Mesenchymal stem cell (in vitro differentiated cells and primary cell): ENCODE measurements at regions not wholly inside any gene's neighbourhood (a gene's known extent, or its start where the extent isn't known, plus 50 kb on each side); places are given as distances from the start of the nearest gene placed in this dataset.

Experiments used
- DNase-seq: peaks from one replicate; pipeline ENCODE4 v3.0.0-alpha.2; 2013
- H2AFZ ChIP-seq: one replicate; pipeline ENCODE4 v1.6.1; 2013; ENCODE audit warnings: low read depth, mild to moderate bottlenecking, control low read depth, inconsistent platforms, low read length, moderate library complexity
- H2AK5ac ChIP-seq: 2 replicates; pipeline ENCODE4 v1.6.1; 2013; ENCODE audit warnings: low read length, moderate library complexity, mild to moderate bottlenecking, inconsistent platforms; ENCODE audit not compliant: severe bottlenecking
- H2BK120ac ChIP-seq: one replicate; pipeline ENCODE4 v1.6.1; 2013; ENCODE audit warnings: low read depth, mild to moderate bottlenecking, inconsistent platforms, low read length, moderate library complexity
- H2BK12ac ChIP-seq, 2 experiments: one replicate each; pipeline ENCODE4 v1.6.1; 2013; ENCODE audit warnings: inconsistent platforms in 2 of 2, low read length in 2 of 2, mild to moderate bottlenecking in 2 of 2, moderate library complexity in 2 of 2, control low read depth in 1 of 2
- H2BK15ac ChIP-seq: one replicate; pipeline ENCODE4 v1.6.1; 2013; ENCODE audit warnings: mild to moderate bottlenecking, low read depth, inconsistent platforms; ENCODE audit not compliant: poor library complexity, severe bottlenecking
- H2BK5ac ChIP-seq: 2 replicates; pipeline ENCODE4 v1.6.1; 2013; ENCODE audit warnings: low read depth, mild to moderate bottlenecking, low read length, control low read depth, inconsistent platforms; ENCODE audit not compliant: poor library complexity, severe bottlenecking
- H3K14ac ChIP-seq, 2 experiments: one replicate each; pipeline ENCODE4 v1.6.1; 2013; ENCODE audit warnings: inconsistent platforms in 2 of 2, low read length in 2 of 2, control low read depth in 1 of 2, mild to moderate bottlenecking in 1 of 2, moderate library complexity in 1 of 2
- H3K18ac ChIP-seq, 2 experiments: one replicate each; pipeline ENCODE4 v1.6.1; 2013; ENCODE audit warnings: inconsistent platforms in 2 of 2, low read length in 2 of 2, control low read depth in 1 of 2, low read depth in 1 of 2, mild to moderate bottlenecking in 1 of 2
- H3K23ac ChIP-seq, 2 experiments: one replicate each; pipeline ENCODE4 v1.6.1; 2013; ENCODE audit warnings: inconsistent platforms in 2 of 2, low read length in 2 of 2, mild to moderate bottlenecking in 2 of 2, moderate library complexity in 2 of 2, control low read depth in 1 of 2
- H3K27ac ChIP-seq: 2 replicates; pipeline ENCODE4 v1.5.1; 2013; ENCODE audit warnings: mild to moderate bottlenecking, moderate library complexity, low read length, control low read depth, inconsistent platforms; ENCODE audit not compliant: poor library complexity, severe bottlenecking
- H3K27me3 ChIP-seq, 2 experiments: 2 replicates each; pipeline versions ENCODE4 v1.6.1 to v1.7.0; 2013; ENCODE audit warnings: low read length in 2 of 2, mild to moderate bottlenecking in 2 of 2, moderate library complexity in 2 of 2, control low read depth in 1 of 2, inconsistent platforms in 1 of 2; ENCODE audit not compliant: control insufficient read depth in 1 of 2, insufficient read depth in 1 of 2
- H3K36me3 ChIP-seq, 2 experiments: 2 replicates each; pipeline versions ENCODE4 v1.6.1 to v1.7.0; 2013; ENCODE audit warnings: low read length in 2 of 2, control low read depth in 1 of 2, inconsistent platforms in 1 of 2, low read depth in 1 of 2, mild to moderate bottlenecking in 1 of 2; ENCODE audit not compliant: insufficient read depth in 2 of 2, control insufficient read depth in 1 of 2
- H3K4ac ChIP-seq, 2 experiments: one replicate each; pipeline ENCODE4 v1.6.1; 2013; ENCODE audit warnings: inconsistent platforms in 2 of 2, low read length in 2 of 2, mild to moderate bottlenecking in 2 of 2, moderate library complexity in 2 of 2, control low read depth in 1 of 2, low read depth in 1 of 2
- H3K4me1 ChIP-seq: 2 replicates; pipeline ENCODE4 v1.6.1; 2013; ENCODE audit warnings: low read depth, low read length, control low read depth; ENCODE audit not compliant: control insufficient read depth, insufficient read depth
- H3K4me2 ChIP-seq: 2 replicates; pipeline ENCODE4 v1.6.1; 2013; ENCODE audit warnings: low read length, mild to moderate bottlenecking, inconsistent platforms; ENCODE audit not compliant: poor library complexity, severe bottlenecking
- H3K4me3 ChIP-seq, 2 experiments: 2 replicates each; pipeline versions ENCODE4 v1.5.1 to v1.7.0; 2013; ENCODE audit warnings: low read length in 2 of 2, mild to moderate bottlenecking in 2 of 2, control low read depth in 1 of 2, low read depth in 1 of 2; ENCODE audit not compliant: insufficient read depth in 1 of 2
- H3K79me1 ChIP-seq: replicated peaks from 2 replicates; pipeline ENCODE4 v1.6.1; 2013; ENCODE audit warnings: mild to moderate bottlenecking, control low read depth, low read length, inconsistent platforms; ENCODE audit not compliant: poor library complexity, severe bottlenecking
- H3K9ac ChIP-seq: 2 replicates; pipeline ENCODE4 v1.7.0; 2013; ENCODE audit warnings: mild to moderate bottlenecking, low read length, moderate library complexity
- H3K9me3 ChIP-seq: 2 replicates; pipeline ENCODE4 v1.7.0; 2013; ENCODE audit warnings: mild to moderate bottlenecking, low read length; ENCODE audit not compliant: control insufficient read depth
- H4K8ac ChIP-seq: one replicate; pipeline ENCODE4 v1.6.1; 2013; ENCODE audit warnings: inconsistent platforms, mild to moderate bottlenecking, low read length, moderate library complexity
- H4K91ac ChIP-seq: one replicate; pipeline ENCODE4 v1.6.1; 2013; ENCODE audit warnings: mild to moderate bottlenecking, low read length, inconsistent platforms
- WGBS: methylation state at CpG from one replicate; pipeline ENCODE4 v1.1.7; 2013; ENCODE audit warnings: mixed read lengths; 5-methylcytosine and 5-hydroxymethylcytosine counted together

DNA sequence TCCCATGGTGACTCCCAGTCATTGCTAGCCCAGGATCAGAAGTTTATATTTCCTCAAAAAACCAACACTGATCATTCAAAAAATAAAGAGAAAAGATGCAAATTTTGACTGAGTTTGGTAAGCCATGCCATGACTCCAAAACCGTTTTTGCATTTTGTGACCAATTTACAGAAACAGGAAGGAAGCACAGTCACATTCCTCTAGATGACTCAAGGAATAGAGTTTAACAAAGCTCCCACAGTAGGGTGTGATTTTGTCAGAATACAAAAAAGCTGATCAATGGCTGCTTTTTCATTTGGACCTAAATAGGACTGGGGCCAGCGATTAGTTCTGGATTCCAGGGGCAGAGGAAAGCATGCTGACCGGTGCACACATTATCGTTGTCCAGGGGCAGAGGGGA, 179.4 kb upstream of the AFDN start:
- Histone ChIP-seq H3K9ac (no peak overlapping the region), H3K79me1 (no peaks in the 10 kb centered on the region), H3K27me3 (no peaks in the 10 kb centered on the region), H2BK120ac (no peak overlapping the region), H3K9me3 (peaks cover 4% of the 10 kb centered on the region), H3K36me3 (no peaks in the 10 kb centered on the region), H3K14ac (peak overlapping the region in 1 of 2 experiments; percentile 56), H2BK5ac (no peak overlapping the region), H2AFZ (no peak overlapping the region), H3K4me2 (no peak overlapping the region), H3K4ac (no peak overlapping the region), H2BK15ac (no peak overlapping the region), H2AK5ac (no peak overlapping the region), H4K8ac (no peak overlapping the region), H3K23ac (no peak overlapping the region), H3K18ac (peak overlapping the region in 1 of 2 experiments; percentile 44), H3K4me3 (no peak overlapping the region), H3K27ac (no peak overlapping the region), H2BK12ac (no peak overlapping the region), H4K91ac (no peak overlapping the region), H3K4me1 (peaks cover 2% of the 10 kb centered on the region)
- WGBS: 70% methylated on average over 4 of the region's 4 CpGs
- DNase-seq: no peak

DNA sequence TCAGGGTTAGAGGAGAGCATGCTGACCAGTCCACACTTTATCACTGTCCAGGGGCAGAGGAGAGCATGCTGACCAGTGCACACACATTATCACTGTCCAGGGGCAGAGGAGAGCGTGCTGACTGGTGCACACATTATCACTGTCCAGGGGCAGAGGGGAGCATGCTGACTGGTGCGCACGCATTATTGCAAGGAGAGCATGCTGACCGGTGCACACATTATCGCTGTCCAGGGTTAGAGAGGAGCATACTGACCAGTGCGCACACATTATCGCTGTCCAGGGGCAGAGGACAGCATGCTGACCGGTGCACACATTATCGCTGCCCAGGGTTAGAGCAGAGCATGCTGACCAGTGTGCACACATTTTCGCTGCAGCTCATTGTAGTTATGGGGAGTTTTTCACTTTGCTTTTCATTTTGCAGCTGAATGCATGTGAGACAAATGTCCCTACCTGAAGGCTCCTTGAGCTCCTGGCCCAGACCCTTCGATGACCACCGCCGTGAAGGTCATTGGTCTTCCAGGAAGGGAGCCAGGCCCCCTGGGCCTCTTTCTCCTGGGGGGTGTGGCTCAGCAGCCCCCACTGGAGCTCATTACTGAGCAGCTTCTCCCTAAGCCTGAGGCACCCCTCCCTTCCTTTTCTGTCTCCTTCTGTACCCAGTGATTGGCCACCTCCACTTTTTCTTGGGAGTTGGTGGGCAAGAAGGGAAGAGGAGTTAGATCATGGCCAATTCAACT, 178.8 kb upstream of the AFDN start:
- DNase-seq: no peak
- H4K8ac ChIP-seq: no peak overlapping the region
- no peaks in the 10 kb centered on the region for H3K79me1 ChIP-seq
- no peak overlapping the region for H3K4ac ChIP-seq
- H2AK5ac ChIP-seq: no peak overlapping the region
- no peaks in the 10 kb centered on the region for H3K27me3 ChIP-seq
- no peak overlapping the region for H3K9ac ChIP-seq
- H3K18ac ChIP-seq: peak overlapping the region in 1 of 2 experiments; percentile 44
- no peak overlapping the region for H2BK15ac ChIP-seq
- no peak overlapping the region for H2AFZ ChIP-seq
- H2BK12ac ChIP-seq: no peak overlapping the region
- WGBS: 94% methylated on average over 13 of the region's 13 CpGs
- no peak overlapping the region for H4K91ac ChIP-seq
- H3K27ac ChIP-seq: no peak overlapping the region
- H3K9me3 ChIP-seq: no peaks in the 10 kb centered on the region
- no peak overlapping the region for H2BK5ac ChIP-seq
- peaks cover 2% of the 10 kb centered on the region for H3K4me1 ChIP-seq
- no peak overlapping the region for H3K4me3 ChIP-seq
- H3K14ac ChIP-seq: peak overlapping the region in 1 of 2 experiments; percentile 56
- no peaks in the 10 kb centered on the region for H3K36me3 ChIP-seq
- H2BK120ac ChIP-seq: no peak overlapping the region
- no peak overlapping the region for H3K4me2 ChIP-seq
- H3K23ac ChIP-seq: no peak overlapping the region

DNA sequence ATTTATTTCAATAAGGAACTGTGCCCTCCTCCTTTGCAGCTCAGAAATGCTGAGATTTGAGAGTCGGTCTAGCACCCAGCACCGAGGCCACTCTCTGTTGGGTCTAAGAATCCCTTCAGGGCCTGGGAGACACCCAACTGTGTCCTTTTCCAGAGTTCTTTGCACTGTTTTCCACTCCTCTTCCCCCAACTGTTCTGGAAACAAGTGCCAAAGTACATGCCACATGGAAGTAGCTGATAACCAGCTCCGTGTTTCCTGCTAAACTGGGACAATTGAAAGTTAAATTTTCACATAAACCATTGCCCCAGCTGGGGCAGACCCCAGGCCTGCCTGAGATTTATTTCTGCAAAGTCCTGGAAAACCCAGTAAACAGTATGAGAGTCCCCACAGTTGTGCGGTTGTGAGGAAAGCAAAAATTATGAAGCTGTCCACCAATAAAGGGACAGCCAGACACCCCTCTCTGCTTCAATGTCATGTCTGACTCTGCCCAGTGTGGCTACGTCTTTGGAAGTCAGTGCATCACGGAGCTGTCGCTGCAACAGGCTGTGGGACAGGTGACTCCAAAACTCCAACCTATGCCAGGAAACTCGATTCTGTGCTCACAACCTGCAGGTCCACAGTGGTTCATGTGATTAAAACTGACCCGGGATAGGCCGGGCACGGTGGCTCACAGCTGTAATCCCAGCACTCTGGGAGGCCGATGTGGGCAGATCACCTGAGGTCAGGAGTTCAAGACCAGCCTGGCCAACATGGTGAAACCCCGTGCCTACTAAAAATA, 178.0 kb upstream of the AFDN start:
- WGBS: 93% methylated on average over 13 of the region's 13 CpGs
- H3K14ac ChIP-seq: no peak overlapping the region
- H2AK5ac ChIP-seq: no peak overlapping the region
- H4K91ac ChIP-seq: no peak overlapping the region
- no peak overlapping the region for H3K4me2 ChIP-seq
- H3K27ac ChIP-seq: no peak overlapping the region
- H3K79me1 ChIP-seq: no peaks in the 10 kb centered on the region
- no peak for DNase-seq
- H2BK12ac ChIP-seq: no peak overlapping the region
- H3K4me3 ChIP-seq: no peak overlapping the region
- no peak overlapping the region for H4K8ac ChIP-seq
- H2AFZ ChIP-seq: no peak overlapping the region
- peaks cover 2% of the 10 kb centered on the region for H3K4me1 ChIP-seq
- H3K27me3 ChIP-seq: no peaks in the 10 kb centered on the region
- H3K4ac ChIP-seq: no peak overlapping the region
- H3K23ac ChIP-seq: no peak overlapping the region
- H3K9me3 ChIP-seq: no peaks in the 10 kb centered on the region
- no peak overlapping the region for H2BK120ac ChIP-seq
- H3K18ac ChIP-seq: no peak overlapping the region
- H2BK5ac ChIP-seq: no peak overlapping the region
- H3K36me3 ChIP-seq: no peaks in the 10 kb centered on the region
- H2BK15ac ChIP-seq: no peak overlapping the region
- H3K9ac ChIP-seq: no peak overlapping the region

GRCh38 chr6:167649476-167649875, 177.2 kb upstream of the AFDN start:
- H2BK120ac ChIP-seq: no peak overlapping the region
- no peaks in the 10 kb centered on the region for H3K79me1 ChIP-seq
- 98% methylated on average over 8 of the region's 8 CpGs for WGBS
- no peak overlapping the region for H2AFZ ChIP-seq
- H4K8ac ChIP-seq: no peak overlapping the region
- DNase-seq: no peak
- no peak overlapping the region for H3K4ac ChIP-seq
- H3K9ac ChIP-seq: no peak overlapping the region
- H2BK12ac ChIP-seq: no peak overlapping the region
- H2BK15ac ChIP-seq: no peak overlapping the region
- no peak overlapping the region for H3K4me2 ChIP-seq
- peaks cover 2% of the 10 kb centered on the region for H3K4me1 ChIP-seq
- H2AK5ac ChIP-seq: no peak overlapping the region
- H3K18ac ChIP-seq: no peak overlapping the region
- H3K4me3 ChIP-seq: no peak overlapping the region
- no peaks in the 10 kb centered on the region for H3K36me3 ChIP-seq
- no peaks in the 10 kb centered on the region for H3K9me3 ChIP-seq
- no peak overlapping the region for H4K91ac ChIP-seq
- no peak overlapping the region for H3K23ac ChIP-seq
- H3K14ac ChIP-seq: no peak overlapping the region
- H2BK5ac ChIP-seq: no peak overlapping the region
- no peak overlapping the region for H3K27ac ChIP-seq
- H3K27me3 ChIP-seq: no peaks in the 10 kb centered on the region
